AG09319 (cell line): ENCODE measurements at regions not wholly inside any gene's neighbourhood (a gene's known extent, or its start where the extent isn't known, plus 50 kb on each side); places are given as distances from the start of the nearest gene placed in this dataset.

Source experiments
- DNase-seq: peaks from one replicate; pipeline ENCODE4 v3.0.0-alpha.2; 2010; ENCODE audit warnings: low read depth; ENCODE audit errors: extremely low read depth
- CTCF ChIP-seq: IDR thresholded peaks from 2 replicates; pipeline ENCODE4 v1.5.1; 2011; ENCODE audit warnings: low read depth, mild to moderate bottlenecking, inconsistent platforms, low read length, moderate library complexity

GRCh38 chr9:105154723-105155191 is 89.7 kb upstream of the SLC44A1 start:
- no peak for TF ChIP-seq CTCF
- no peak for DNase-seq

GRCh38 chr9:105157171-105157583 is 87.3 kb upstream of the SLC44A1 start:
- TF ChIP-seq CTCF = peak; percentile 48

GRCh38 chr9:105158020-105158419 is 86.4 kb upstream of the SLC44A1 start:
- TF ChIP-seq CTCF = no peak
- DNase-seq = no peak

More at GRCh38 chr9:105157171-105157583, 87.3 kb upstream of the SLC44A1 start:
- DNase-seq = peak; percentile 64

- TF ChIP-seq CTCF = no peak
- no peak for DNase-seq
These were observed 85.6 kb upstream of the SLC44A1 start for GRCh38 chr9:105158898-105159297.

GRCh38 chr9:105168870-105169319 is 75.6 kb upstream of the SLC44A1 start:
- no peak for DNase-seq
- no peak for TF ChIP-seq CTCF

GRCh38 chr9:105171076-105171475 is 73.4 kb upstream of the SLC44A1 start:
- no peak for TF ChIP-seq CTCF
- no peak for DNase-seq

- TF ChIP-seq CTCF = no peak
- no peak for DNase-seq
These were observed 72.9 kb upstream of the SLC44A1 start for GRCh38 chr9:105171589-105171988.
